Esophagus muscularis mucosa (tissue), 3 donors: ENCODE measurements at regions not wholly inside any gene's neighbourhood (a gene's known extent, or its start where the extent isn't known, plus 50 kb on each side); places are given as distances from the start of the nearest gene placed in this dataset.

ENCODE experiments used
- POLR2A ChIP-seq: fragments of 450-650 bp; IDR thresholded peaks from one replicate; pipeline ENCODE4 v1.6.1; 2017; ENCODE audit warnings: antibody characterized with exemption, moderate library complexity, mild to moderate bottlenecking, low read depth
- POLR2AphosphoS5 ChIP-seq, 2 donors: sonication (generic); formaldehyde crosslinking; IDR thresholded peaks; one replicate each; pipeline ENCODE4 v1.6.1; 2017; ENCODE audit warnings: antibody characterized with exemption in 2 of 2
- TF ChIP-seq, protein P1 (sequence below), 3 experiments: fragments of 200-600 bp in 2 of 3; fragments of 450-650 bp in 1 of 3; sonication (generic) in 2 of 3; IDR thresholded peaks; one replicate each; pipeline ENCODE4 v1.5.1; 2017 to 2019; ENCODE audit warnings: antibody characterized with exemption in 3 of 3, mild to moderate bottlenecking in 2 of 3, moderate library complexity in 1 of 3

DNA sequence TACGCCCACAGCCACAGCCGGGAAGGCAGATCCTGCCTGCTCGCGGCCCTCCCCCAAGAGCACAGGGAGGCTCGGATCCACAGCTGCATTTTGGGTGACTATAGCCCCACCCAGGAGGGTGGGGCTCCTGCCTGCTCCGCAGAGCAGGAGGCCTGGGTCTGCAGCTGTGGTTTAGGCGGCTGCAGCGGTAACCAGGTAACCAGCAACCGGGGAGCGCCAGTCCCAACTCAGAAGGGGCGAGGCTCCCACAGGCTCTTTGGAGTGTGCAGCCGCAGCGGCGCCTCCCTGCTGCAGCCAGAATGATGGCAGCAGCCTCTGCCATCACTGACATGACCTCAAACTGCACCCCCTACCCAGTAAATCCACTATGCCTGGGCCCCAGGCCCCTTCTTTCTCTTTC, 148.0 kb upstream of the F9 start:
- TF ChIP-seq, protein P1, sequence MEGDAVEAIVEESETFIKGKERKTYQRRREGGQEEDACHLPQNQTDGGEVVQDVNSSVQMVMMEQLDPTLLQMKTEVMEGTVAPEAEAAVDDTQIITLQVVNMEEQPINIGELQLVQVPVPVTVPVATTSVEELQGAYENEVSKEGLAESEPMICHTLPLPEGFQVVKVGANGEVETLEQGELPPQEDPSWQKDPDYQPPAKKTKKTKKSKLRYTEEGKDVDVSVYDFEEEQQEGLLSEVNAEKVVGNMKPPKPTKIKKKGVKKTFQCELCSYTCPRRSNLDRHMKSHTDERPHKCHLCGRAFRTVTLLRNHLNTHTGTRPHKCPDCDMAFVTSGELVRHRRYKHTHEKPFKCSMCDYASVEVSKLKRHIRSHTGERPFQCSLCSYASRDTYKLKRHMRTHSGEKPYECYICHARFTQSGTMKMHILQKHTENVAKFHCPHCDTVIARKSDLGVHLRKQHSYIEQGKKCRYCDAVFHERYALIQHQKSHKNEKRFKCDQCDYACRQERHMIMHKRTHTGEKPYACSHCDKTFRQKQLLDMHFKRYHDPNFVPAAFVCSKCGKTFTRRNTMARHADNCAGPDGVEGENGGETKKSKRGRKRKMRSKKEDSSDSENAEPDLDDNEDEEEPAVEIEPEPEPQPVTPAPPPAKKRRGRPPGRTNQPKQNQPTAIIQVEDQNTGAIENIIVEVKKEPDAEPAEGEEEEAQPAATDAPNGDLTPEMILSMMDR (IDR thresholded peaks at IDR 0.05): no peak
- TF ChIP-seq POLR2A (no peak), POLR2AphosphoS5 (IDR thresholded peaks at IDR 0.05) (no peak)
